Fibroblast of pulmonary artery (primary cell): ENCODE measurements at regions not wholly inside any gene's neighbourhood (a gene's known extent, or its start where the extent isn't known, plus 50 kb on each side); places are given as distances from the start of the nearest gene placed in this dataset.

Experiments used
- DNase-seq: peaks from one replicate; pipeline ENCODE4 v3.0.0-alpha.2; 2010; ENCODE audit warnings: low read depth
- H3K4me3 ChIP-seq: replicated peaks from 2 replicates; pipeline ENCODE4 v1.5.1; 2011; ENCODE audit warnings: low read depth, mild to moderate bottlenecking, control low read depth, low read length, moderate library complexity
- TF ChIP-seq, protein P1 (sequence below): IDR thresholded peaks from 2 replicates; pipeline ENCODE4 v1.5.1; 2011; ENCODE audit warnings: mild to moderate bottlenecking, control low read depth, low read length, inconsistent platforms; ENCODE audit errors: missing control alignments

DNA sequence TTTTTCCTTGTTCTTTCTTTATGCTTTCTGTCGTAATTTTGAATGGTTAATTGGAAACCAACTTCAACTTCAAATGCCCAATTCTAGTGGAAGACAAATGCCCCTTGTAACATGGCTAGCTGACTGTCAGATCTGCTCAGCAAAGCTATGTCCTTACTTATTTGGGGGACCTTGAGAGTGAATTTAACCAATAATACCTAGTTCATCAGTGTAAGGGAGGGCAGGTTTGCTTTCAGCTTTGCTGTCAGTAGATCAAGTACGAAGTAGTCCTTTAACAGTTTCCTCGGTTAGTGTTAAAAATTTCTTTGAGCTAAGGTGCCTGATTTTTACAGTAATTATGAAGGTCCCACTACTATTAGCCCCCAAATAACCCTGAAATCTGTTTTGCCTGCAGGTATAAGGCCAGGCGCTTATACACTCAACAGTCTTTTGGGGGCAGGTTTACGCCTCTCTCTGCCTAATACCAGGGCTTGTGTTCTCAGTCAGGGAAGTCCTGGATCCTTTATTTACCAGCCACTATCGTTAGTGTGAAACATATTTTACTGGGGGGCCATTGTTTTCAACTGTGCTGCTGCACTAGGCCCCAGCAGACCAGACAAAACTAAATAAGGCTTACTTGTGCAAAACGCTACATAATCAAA, 165.1 kb upstream of the KCNJ3 start:
- DNase-seq: no peak
- H3K4me3 ChIP-seq: no peak overlapping the region
- TF ChIP-seq, protein P1, sequence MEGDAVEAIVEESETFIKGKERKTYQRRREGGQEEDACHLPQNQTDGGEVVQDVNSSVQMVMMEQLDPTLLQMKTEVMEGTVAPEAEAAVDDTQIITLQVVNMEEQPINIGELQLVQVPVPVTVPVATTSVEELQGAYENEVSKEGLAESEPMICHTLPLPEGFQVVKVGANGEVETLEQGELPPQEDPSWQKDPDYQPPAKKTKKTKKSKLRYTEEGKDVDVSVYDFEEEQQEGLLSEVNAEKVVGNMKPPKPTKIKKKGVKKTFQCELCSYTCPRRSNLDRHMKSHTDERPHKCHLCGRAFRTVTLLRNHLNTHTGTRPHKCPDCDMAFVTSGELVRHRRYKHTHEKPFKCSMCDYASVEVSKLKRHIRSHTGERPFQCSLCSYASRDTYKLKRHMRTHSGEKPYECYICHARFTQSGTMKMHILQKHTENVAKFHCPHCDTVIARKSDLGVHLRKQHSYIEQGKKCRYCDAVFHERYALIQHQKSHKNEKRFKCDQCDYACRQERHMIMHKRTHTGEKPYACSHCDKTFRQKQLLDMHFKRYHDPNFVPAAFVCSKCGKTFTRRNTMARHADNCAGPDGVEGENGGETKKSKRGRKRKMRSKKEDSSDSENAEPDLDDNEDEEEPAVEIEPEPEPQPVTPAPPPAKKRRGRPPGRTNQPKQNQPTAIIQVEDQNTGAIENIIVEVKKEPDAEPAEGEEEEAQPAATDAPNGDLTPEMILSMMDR: no peak

- TF ChIP-seq, protein P1: no peak
- H3K4me3 ChIP-seq: no peak overlapping the region
- no peak for DNase-seq
Observed at GRCh38 chr2:154537024-154537423, 161.5 kb upstream of the KCNJ3 start.

- no peak overlapping the region for H3K4me3 ChIP-seq
- TF ChIP-seq, protein P1: no peak
- no peak for DNase-seq
Observed at GRCh38 chr2:154537843-154538450, 160.5 kb upstream of the KCNJ3 start.

- DNase-seq: no peak
- no peak overlapping the region for H3K4me3 ChIP-seq
- TF ChIP-seq, protein P1: no peak
Observed at GRCh38 chr2:154546341-154546740, 152.2 kb upstream of the KCNJ3 start.

DNA sequence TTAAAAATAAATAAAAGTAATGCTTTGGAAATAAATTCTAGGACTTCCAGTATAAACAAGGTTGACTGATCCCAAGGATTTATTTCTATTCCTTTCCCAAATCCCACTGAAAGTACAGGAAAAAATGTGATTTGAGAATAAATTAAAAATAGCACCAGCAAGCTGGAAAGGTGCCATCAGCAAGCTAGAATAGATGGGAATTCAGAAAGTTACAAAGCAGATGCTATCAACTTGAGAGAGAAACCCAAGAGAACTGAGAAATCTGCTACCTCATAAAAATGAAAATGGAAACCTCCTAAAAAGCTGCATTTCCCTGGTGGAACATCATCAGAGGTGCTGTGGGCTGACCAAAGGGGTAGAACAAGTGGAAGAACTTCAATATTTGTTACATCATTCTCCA, 148.6 kb upstream of the KCNJ3 start:
- TF ChIP-seq, protein P1: no peak
- H3K4me3 ChIP-seq: no peak overlapping the region
- DNase-seq: no peak

DNA sequence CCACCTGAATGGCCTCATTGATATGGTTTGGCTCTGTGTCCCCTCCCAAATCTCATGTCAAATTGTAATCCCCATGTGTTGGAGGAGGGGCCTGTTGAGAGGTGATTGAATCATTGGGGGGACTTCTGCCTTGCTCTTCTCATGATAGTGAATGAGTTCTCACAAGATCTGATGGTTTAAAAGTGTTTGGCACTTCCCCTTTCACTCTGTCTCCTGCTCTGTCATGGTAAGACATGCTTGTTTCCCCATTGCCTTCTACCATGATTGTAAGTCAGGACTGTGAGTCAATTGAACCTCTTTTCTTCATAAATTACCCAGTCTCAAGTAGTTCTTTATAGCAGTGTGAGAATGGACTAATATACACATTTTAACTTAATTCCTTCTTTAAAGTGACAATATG, 146.8 kb upstream of the KCNJ3 start:
- TF ChIP-seq, protein P1: no peak
- DNase-seq: no peak
- no peak overlapping the region for H3K4me3 ChIP-seq

DNA sequence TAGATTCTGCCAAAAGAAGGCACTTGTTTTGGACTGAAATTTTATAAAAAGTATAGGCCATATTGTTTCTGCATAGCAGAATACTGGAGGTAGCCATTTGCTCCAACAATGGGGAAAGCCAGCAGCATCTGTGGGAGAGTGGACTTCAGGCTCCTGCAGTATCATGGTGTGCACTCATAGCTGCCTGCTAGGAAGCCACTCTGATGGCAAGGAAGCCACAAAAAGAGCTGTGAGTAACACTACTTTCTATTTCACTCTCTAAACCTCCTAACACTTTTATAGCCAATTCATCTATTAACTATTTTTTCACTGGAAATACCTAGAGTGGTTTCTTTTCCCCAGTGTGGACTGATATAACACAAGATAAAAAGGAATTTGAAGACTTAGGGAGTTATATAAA, 144.4 kb upstream of the KCNJ3 start:
- DNase-seq: no peak
- TF ChIP-seq, protein P1: no peak
- no peak overlapping the region for H3K4me3 ChIP-seq
